HFF-Myc (cell line): ENCODE measurements at regions not wholly inside any gene's neighbourhood (a gene's known extent, or its start where the extent isn't known, plus 50 kb on each side); places are given as distances from the start of the nearest gene placed in this dataset.

Source experiments
- DNase-seq: peaks from one replicate; pipeline ENCODE4 v3.0.0-alpha.2; 2011; ENCODE audit warnings: low read depth; ENCODE audit errors: extremely low read depth
- H3K4me3 ChIP-seq: replicated peaks from 2 replicates; pipeline ENCODE4 v1.5.1; 2011; ENCODE audit warnings: low read depth, mild to moderate bottlenecking, control low read depth, low read length
- TF ChIP-seq, protein P1 (sequence below): IDR thresholded peaks from 2 replicates; pipeline ENCODE4 v1.5.1; 2012; ENCODE audit warnings: mild to moderate bottlenecking, low read depth, low read length, control low read depth; ENCODE audit errors: missing control alignments

DNA sequence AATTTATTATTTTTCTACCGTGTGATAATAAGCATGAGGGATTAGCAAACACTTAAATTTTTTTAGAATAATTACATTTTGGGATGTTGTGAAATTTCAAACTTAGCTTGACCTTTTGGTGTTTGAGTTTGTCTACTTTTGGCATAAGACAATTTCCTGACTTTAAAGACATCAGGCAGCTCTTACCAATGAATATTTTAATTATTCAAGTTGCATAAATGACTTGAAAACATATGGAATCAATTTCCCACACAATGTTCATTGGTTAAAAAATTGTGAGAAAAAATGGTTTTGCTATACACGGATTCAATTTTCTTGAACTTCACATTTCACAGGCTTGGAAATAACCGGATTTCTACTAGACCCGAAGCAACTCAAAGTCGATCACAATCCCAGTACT, 243.4 kb downstream of the IKZF2 start:
- TF ChIP-seq, protein P1, sequence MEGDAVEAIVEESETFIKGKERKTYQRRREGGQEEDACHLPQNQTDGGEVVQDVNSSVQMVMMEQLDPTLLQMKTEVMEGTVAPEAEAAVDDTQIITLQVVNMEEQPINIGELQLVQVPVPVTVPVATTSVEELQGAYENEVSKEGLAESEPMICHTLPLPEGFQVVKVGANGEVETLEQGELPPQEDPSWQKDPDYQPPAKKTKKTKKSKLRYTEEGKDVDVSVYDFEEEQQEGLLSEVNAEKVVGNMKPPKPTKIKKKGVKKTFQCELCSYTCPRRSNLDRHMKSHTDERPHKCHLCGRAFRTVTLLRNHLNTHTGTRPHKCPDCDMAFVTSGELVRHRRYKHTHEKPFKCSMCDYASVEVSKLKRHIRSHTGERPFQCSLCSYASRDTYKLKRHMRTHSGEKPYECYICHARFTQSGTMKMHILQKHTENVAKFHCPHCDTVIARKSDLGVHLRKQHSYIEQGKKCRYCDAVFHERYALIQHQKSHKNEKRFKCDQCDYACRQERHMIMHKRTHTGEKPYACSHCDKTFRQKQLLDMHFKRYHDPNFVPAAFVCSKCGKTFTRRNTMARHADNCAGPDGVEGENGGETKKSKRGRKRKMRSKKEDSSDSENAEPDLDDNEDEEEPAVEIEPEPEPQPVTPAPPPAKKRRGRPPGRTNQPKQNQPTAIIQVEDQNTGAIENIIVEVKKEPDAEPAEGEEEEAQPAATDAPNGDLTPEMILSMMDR, result no peak
- H3K4me3 ChIP-seq, result no peak overlapping the region
- DNase-seq, result no peak

DNA sequence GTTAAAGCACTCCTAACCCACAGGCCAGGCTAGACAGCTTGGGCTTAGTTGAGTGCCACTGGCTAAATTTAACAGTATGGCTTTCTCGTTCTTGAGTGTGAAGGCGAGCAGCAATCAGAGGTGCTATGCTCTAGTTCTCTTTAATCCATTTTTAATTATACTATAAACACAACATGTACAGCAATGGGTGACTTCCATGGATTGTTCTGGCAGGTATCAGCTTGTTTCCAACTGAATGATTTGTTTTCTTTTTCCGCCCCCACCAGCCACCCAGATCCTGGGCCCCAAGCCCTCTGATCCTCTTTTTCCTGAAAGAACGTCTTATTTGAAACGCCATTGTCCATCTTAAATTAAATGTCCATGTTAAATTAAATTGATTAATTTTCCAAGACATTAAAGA, 244.8 kb downstream of the IKZF2 start:
- H3K4me3 ChIP-seq, result no peak overlapping the region
- TF ChIP-seq, protein P1, result no peak
- no peak for DNase-seq

DNA sequence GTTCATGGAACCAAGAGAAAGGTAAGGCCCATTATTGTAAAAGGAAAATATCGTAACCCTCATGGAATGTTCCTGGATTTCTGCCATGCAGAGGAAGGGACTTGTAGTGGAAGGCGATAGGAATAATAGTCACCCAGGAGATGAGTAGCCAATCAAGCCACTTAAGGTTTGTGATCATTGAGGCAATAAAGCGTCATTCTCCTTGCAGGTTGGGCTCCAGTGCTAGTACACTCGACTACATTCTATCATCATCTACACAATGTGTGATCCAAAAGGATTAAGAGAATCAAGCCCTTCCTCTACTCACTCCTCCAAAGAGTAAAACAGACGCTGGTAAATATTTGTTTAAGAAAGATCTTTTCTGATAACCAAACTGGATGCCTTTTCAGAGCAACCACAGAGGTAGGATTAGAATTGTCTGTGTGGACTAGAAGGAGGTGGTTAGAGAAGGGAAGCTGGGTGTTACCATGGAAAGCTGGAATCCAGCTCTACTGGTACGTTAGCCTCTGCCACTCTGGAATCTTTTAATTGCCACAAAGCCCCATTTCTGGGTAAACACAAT, 245.7 kb downstream of the IKZF2 start:
- no peak for DNase-seq
- TF ChIP-seq, protein P1, result no peak
- no peak overlapping the region for H3K4me3 ChIP-seq

DNA sequence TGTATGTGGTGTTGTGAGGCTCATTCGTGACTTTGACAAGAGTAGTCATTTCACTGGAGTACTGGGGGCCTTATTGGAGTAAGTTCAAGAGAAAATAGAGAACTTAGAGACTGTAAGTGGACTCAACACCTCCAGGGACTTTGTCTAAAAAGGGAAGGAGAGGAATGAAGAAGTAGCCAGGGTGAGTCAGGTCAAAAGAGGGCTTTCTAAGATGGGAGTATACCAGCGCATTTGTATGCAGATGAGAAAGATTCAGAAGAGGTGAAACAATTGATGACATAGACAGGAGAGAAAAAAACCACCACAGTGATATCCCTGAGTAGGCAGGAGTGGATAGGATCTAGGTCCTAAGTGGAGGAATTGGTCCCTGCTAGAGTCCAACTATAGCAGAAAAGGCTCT, 246.8 kb downstream of the IKZF2 start:
- H3K4me3 ChIP-seq, result no peak overlapping the region
- TF ChIP-seq, protein P1, result no peak
- DNase-seq, result no peak

DNA sequence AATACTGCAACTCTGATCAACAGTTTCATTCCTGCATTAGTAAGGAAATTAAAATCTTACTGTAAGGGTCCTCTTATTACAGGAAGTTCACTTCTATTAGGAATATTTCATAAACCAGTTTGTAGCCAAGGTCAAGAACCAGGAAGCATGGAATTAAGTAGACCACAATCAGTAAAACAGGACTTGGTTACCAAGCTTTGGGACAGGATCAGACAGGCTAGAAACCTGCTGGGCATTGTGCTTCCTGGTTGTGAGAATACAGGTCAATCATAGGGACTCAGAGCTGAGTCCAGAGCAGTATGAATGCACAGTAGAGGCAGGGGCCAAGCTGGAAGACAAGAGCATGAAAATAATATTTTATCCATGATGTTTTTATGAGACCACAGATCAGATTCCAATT, 248.0 kb downstream of the IKZF2 start:
- no peak for DNase-seq
- no peak overlapping the region for H3K4me3 ChIP-seq
- TF ChIP-seq, protein P1, result no peak

DNA sequence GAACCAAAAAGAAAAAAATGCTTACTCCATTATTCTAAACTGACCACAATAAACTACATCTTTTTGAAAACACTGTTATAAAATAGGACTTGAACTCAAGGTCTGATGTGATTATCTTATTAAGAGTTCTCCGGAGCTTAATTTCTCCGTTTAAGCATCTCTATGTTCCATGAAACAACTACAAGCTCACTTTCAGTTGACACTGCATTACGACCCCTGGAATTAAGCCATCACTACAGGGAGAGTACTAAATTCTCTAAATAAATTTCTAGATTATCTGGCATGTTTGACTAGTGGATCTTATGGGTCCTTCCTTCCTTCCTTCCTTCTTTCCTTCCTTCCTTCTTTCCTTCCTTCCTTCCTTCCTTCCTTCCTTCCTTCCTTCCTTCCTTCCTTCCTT, 249.0 kb downstream of the IKZF2 start:
- DNase-seq, result no peak
- H3K4me3 ChIP-seq, result no peak overlapping the region
- TF ChIP-seq, protein P1, result no peak
